GM10266 (cell line): ENCODE measurements at regions not wholly inside any gene's neighbourhood (a gene's known extent, or its start where the extent isn't known, plus 50 kb on each side); places are given as distances from the start of the nearest gene placed in this dataset.

Experiments
- DNase-seq: peaks from one replicate; pipeline ENCODE4 v3.0.0; 2012; ENCODE audit errors: extremely low spot score
- CTCF ChIP-seq: IDR thresholded peaks from 2 replicates; pipeline ENCODE4 v1.5.1; 2012; ENCODE audit warnings: mild to moderate bottlenecking, low read depth; ENCODE audit not compliant: control insufficient read depth, insufficient read depth; ENCODE audit errors: missing control alignments

- no peak for DNase-seq
- no peak for TF ChIP-seq CTCF
Observed at GRCh38 chr13:106117640-106118039, 417.8 kb downstream of the EFNB2 start.

- TF ChIP-seq CTCF, result no peak
- no peak for DNase-seq
Observed at GRCh38 chr13:106117035-106117434, 418.4 kb downstream of the EFNB2 start.

- DNase-seq, result no peak
- TF ChIP-seq CTCF, result no peak
Observed at GRCh38 chr13:106115081-106115480, 420.4 kb downstream of the EFNB2 start.

DNA sequence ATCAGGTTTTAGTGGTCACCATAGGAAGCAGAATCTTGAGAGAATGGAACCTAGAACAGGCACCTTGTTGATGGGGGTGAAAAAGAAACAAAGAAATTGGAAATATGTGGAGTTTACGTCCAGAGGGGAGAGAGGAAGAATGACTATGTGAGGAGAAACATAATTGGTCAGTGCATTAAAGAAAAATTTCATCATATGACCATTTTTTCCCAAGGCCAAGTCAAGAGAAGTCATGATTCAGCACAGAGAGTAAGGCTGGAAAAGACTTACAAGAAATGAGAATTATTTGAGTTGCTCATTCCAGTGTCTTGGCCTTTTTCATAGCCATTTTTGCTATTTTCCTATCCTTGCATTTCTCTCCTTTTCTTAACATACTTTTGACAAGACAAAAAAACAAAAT is 421.7 kb downstream of the EFNB2 start:
- no peak for DNase-seq
- TF ChIP-seq CTCF, result no peak

DNA sequence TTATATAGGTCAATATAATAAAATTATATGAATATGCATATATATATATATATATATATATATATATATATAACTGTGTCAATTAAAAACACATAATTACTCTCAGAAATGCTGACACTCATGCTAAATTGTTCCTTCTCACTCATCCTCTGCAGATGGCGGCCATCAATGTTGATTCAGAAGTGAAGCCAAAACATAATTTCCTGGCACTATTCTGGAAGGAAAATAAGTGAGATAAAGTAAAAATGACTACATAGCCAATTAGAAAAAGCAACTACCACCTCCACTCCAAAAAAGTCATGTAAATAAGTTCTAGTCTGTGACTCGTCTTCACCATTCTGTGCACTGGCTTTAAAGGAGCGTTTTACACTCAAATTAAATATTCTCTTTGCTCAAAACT is 423.3 kb downstream of the EFNB2 start:
- no peak for DNase-seq
- TF ChIP-seq CTCF, result no peak

- DNase-seq, result no peak
- TF ChIP-seq CTCF, result no peak
Observed at GRCh38 chr13:106110241-106110855, 425.1 kb downstream of the EFNB2 start.

DNA sequence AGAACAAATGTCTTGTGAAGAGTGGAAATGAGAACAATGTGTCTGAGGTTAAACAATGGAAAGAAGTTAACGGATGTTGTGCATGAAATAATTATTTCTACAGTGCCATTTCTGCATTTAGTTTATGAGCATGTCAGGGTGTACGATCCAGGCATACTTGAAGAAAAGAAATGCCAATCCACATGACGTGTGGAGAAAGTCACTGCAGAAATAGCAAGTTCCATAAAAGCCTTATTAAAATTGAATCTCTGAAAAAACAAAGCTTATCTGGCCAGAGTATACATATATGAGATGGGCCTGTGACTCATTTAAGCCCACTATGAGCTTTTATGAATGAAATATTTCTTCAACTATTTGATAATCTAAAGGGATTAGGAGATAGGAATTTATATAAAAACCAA is 426.1 kb downstream of the EFNB2 start:
- no peak for DNase-seq
- no peak for TF ChIP-seq CTCF
